ENCODE measurements at regions not wholly inside any gene's neighbourhood (a gene's known extent, or its start where the extent isn't known, plus 50 kb on each side); places are given as distances from the start of the nearest gene placed in this dataset.
"Not testable (repeated sequence)": the region's sequence is repeated elsewhere in the genome, so short reads cannot be mapped to it uniquely, and the experiment has no call there.

- no peak for TF ChIP-seq CHD7 (IDR thresholded peaks at IDR 0.05; ENCODE audit: low read depth, low read length)
Measured at GRCh38 chr11:97703851-97704250, 1314.0 kb downstream of the JRKL start (continued).

- H3K27ac ChIP-seq (ENCODE audit: extremely low read depth, low read depth, low read length); ATAC-seq; POLR2A ChIA-PET; H3K9ac ChIP-seq (ENCODE audit: insufficient read depth in 1 of 2, low read depth in 2 of 2, low read length in 2 of 2); H3K4me3 ChIP-seq; H4K20me1 ChIP-seq (replicated peaks; ENCODE audit: control insufficient read depth, insufficient read depth, low read length); H3K79me2 ChIP-seq (ENCODE audit: control insufficient read depth, insufficient read depth, low read length); H3K36me3 ChIP-seq (ENCODE audit: control insufficient read depth, insufficient read depth, low read length); H3K4me1 ChIP-seq (replicated peaks in 1 of 2; ENCODE audit: control insufficient read depth in 2 of 2, insufficient read depth in 2 of 2, low read length in 2 of 2); FAIRE-seq; BruUV-seq (replicated peaks); H3K9me1 ChIP-seq (ENCODE audit: control insufficient read depth, insufficient read depth, low read length); H3K4me2 ChIP-seq (ENCODE audit: insufficient read depth, low read length); H3K9me3 ChIP-seq (replicated peaks; ENCODE audit: control insufficient read depth, insufficient read depth, low read depth, low read length); in situ Hi-C loops (cut with MboI); H3K27me3 ChIP-seq (ENCODE audit: control insufficient read depth in 2 of 2, insufficient read depth in 2 of 2, low read length in 2 of 2); CTCF ChIA-PET (ENCODE audit: low intra/inter-chr PET ratio); intact Hi-C loops (cut with micrococcal nuclease); DNase-seq (ENCODE audit: extremely low read depth in 1 of 4, low spot score in 3 of 4): not testable (repeated sequence)
- H2AFZ ChIP-seq (ENCODE audit: low read depth, low read length): peak overlapping the region; percentile 62; the same call in 1 of the 2 replicates
- WGBS (ENCODE audit: insufficient coverage, low coverage, missing lambda C conversion rate): 27% methylated on average over 1 of the region's 1 CpG
Measured at GRCh38 chr11:97705441-97705840, 1315.3 kb upstream of the CNTN5 start.

Data from K562 (cell line).